GM18520 (cell line): ENCODE measurements at regions not wholly inside any gene's neighbourhood (a gene's known extent, or its start where the extent isn't known, plus 50 kb on each side); places are given as distances from the start of the nearest gene placed in this dataset.
"Not testable (repeated sequence)": the region's sequence is repeated elsewhere in the genome, so short reads cannot be mapped to it uniquely, and the experiment has no call there.

Experiments
- ATAC-seq: cut with Tn5 transposase; IDR thresholded peaks from one replicate; pipeline ENCODE4 v1.9.1; 2021; ENCODE audit not compliant: unreplicated experiment

- not testable (repeated sequence) for ATAC-seq
Observed at GRCh38 chr15:44904651-44905340, 51.7 kb upstream of the TERB2 start.
